SK-N-SH (cell line): ENCODE measurements at regions not wholly inside any gene's neighbourhood (a gene's known extent, or its start where the extent isn't known, plus 50 kb on each side); places are given as distances from the start of the nearest gene placed in this dataset.

Source experiments
- EP300 ChIP-seq, 2 experiments: IDR thresholded peaks; 2 replicates each; pipeline versions ENCODE4 v1.4.0 to v1.6.1; 2012; ENCODE audit warnings: borderline replicate concordance in 1 of 2, low read depth in 1 of 2, low read length in 1 of 2
- FOXM1 ChIP-seq: IDR thresholded peaks from 2 replicates; pipeline ENCODE4 v1.4.0; 2012; ENCODE audit warnings: low read depth, mild to moderate bottlenecking
- MAX ChIP-seq: IDR thresholded peaks from 2 replicates; pipeline ENCODE4 v1.4.0; 2012; ENCODE audit warnings: low read depth
- RAD21 ChIP-seq: IDR thresholded peaks from 2 replicates; pipeline ENCODE4 v1.6.1; 2012; ENCODE audit warnings: mild to moderate bottlenecking, low read length
- RCOR1 ChIP-seq: fragments of 150-350 bp; IDR thresholded peaks from 2 replicates; pipeline ENCODE4 v1.6.1; 2017; ENCODE audit warnings: antibody characterized with exemption, low read length
- RXRA ChIP-seq: IDR thresholded peaks from 2 replicates; pipeline ENCODE4 v1.4.0; 2012; ENCODE audit warnings: low read depth, mild to moderate bottlenecking, borderline replicate concordance
- SIN3A ChIP-seq: IDR thresholded peaks from 2 replicates; pipeline ENCODE4 v1.6.1; 2012; ENCODE audit warnings: low read depth, mild to moderate bottlenecking, low read length, moderate library complexity, borderline replicate concordance
- TF ChIP-seq, protein P1 (sequence below): fragments of 200-600 bp; sonication (generic); IDR thresholded peaks from 2 replicates; pipeline ENCODE4 v1.6.1; 2017; ENCODE audit warnings: antibody characterized with exemption, mild to moderate bottlenecking, moderate library complexity

- TF ChIP-seq, protein P1, sequence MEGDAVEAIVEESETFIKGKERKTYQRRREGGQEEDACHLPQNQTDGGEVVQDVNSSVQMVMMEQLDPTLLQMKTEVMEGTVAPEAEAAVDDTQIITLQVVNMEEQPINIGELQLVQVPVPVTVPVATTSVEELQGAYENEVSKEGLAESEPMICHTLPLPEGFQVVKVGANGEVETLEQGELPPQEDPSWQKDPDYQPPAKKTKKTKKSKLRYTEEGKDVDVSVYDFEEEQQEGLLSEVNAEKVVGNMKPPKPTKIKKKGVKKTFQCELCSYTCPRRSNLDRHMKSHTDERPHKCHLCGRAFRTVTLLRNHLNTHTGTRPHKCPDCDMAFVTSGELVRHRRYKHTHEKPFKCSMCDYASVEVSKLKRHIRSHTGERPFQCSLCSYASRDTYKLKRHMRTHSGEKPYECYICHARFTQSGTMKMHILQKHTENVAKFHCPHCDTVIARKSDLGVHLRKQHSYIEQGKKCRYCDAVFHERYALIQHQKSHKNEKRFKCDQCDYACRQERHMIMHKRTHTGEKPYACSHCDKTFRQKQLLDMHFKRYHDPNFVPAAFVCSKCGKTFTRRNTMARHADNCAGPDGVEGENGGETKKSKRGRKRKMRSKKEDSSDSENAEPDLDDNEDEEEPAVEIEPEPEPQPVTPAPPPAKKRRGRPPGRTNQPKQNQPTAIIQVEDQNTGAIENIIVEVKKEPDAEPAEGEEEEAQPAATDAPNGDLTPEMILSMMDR, result no peak
- TF ChIP-seq RAD21 (no peak), MAX (no peak), RXRA (no peak), FOXM1 (no peak), RCOR1 (no peak), SIN3A (no peak), EP300 (IDR thresholded peaks at IDR 0.05; ENCODE audit: borderline replicate concordance in 1 of 2, low read depth in 1 of 2, low read length in 1 of 2) (no peak)
Measured at GRCh38 chr15:62901087-62901486, 141.5 kb upstream of the TPM1 start.
